GM12878 (cell line): ENCODE measurements at regions not wholly inside any gene's neighbourhood (a gene's known extent, or its start where the extent isn't known, plus 50 kb on each side); places are given as distances from the start of the nearest gene placed in this dataset.

Experiments used
- ATAC-seq: fragments of 200-7000 bp; cut with Tn5 transposase; 3 replicates; pipeline ENCODE4 v1.9.1; 2020; ENCODE audit warnings: mild to moderate bottlenecking, moderate library complexity
- BruUV-seq: library from RNA; stranded (reverse); fragments of 400-500 nt; replicated peaks from 2 replicates; lab custom pipeline; 2021; lab: Mats Ljungman, UMichigan
- CTCF ChIA-PET: fragments of 300-600 bp; sonication (Branson Sonifier 250); formaldehyde crosslinking; extraction: SDS; loops from one replicate; lab custom pipeline; 2021; ENCODE audit warnings: inconsistent platforms; lab: Yijun Ruan, JAX
- POLR2A ChIA-PET: fragments of 350-600 bp; formaldehyde crosslinking; extraction: SDS; loops from one replicate; lab custom pipeline; 2021; ENCODE audit warnings: inconsistent platforms; lab: Charles Lee
- RAD21 ChIA-PET: fragments of 300-600 bp; sonication (Branson Sonifier 250); formaldehyde crosslinking; loops from one replicate; lab custom pipeline; 2023; ENCODE audit warnings: antibody characterized with exemption; ENCODE audit not compliant: unreplicated experiment; lab: Charles Lee
- SMC1A ChIA-PET: fragments of 300-600 bp; sonication (Branson Sonifier 250); formaldehyde crosslinking; loops from one replicate; lab custom pipeline; 2023; ENCODE audit not compliant: unreplicated experiment, uncharacterized antibody; lab: Charles Lee
- DNase-seq: peaks from one replicate; pipeline ENCODE4 v3.0.0-alpha.2; 2011; ENCODE audit warnings: low read depth, low spot score
- FAIRE-seq: peaks from 3 replicates; lab custom pipeline; 2011; peaks lifted over from hg19 to GRCh38; lab: Jason Lieb, UNC
- H2AFZ ChIP-seq: 2 replicates; pipeline ENCODE4 v1.6.0; 2011; ENCODE audit warnings: low read depth, low read length, control low read depth; ENCODE audit not compliant: control insufficient read depth
- H3K27ac ChIP-seq: 2 replicates; pipeline ENCODE4 v1.5.1; 2011; ENCODE audit warnings: control low read depth; ENCODE audit not compliant: control insufficient read depth, insufficient read depth
- H3K27me3 ChIP-seq, 2 experiments: replicated peaks in 1 of 2; 2 replicates each; pipeline versions ENCODE4 v1.6.0 to v1.6.1; 2011; ENCODE audit warnings: low read length in 1 of 2; ENCODE audit not compliant: control insufficient read depth in 2 of 2, insufficient read depth in 2 of 2
- H3K36me3 ChIP-seq, 2 experiments: 2 replicates each; pipeline ENCODE4 v1.5.1; 2011; ENCODE audit warnings: low read length in 1 of 2; ENCODE audit not compliant: control insufficient read depth in 2 of 2, insufficient read depth in 2 of 2
- H3K4me1 ChIP-seq: 2 replicates; pipeline ENCODE4 v1.6.1; 2011; ENCODE audit warnings: mild to moderate bottlenecking, low read length, moderate library complexity, mixed read lengths; ENCODE audit not compliant: control insufficient read depth, insufficient read depth
- H3K4me2 ChIP-seq: 2 replicates; pipeline ENCODE4 v1.6.0; 2011; ENCODE audit warnings: control low read depth; ENCODE audit not compliant: control insufficient read depth, insufficient read depth
- H3K4me3 ChIP-seq: fragments of 200-600 bp; sonication (generic); 2 replicates; pipeline ENCODE4 v1.5.1; 2016
- H3K79me2 ChIP-seq: 2 replicates; pipeline ENCODE4 v1.6.0; 2011; ENCODE audit warnings: low read length; ENCODE audit not compliant: control insufficient read depth, insufficient read depth
- H3K9ac ChIP-seq: 2 replicates; pipeline ENCODE4 v1.8.0; 2011; ENCODE audit warnings: low read length, control low read depth, mixed read lengths; ENCODE audit not compliant: control insufficient read depth, insufficient read depth
- H3K9me3 ChIP-seq: replicated peaks from 3 replicates; pipeline ENCODE4 v1.5.1; 2011; ENCODE audit warnings: mild to moderate bottlenecking, low read length; ENCODE audit not compliant: control insufficient read depth, insufficient read depth
- H4K20me1 ChIP-seq: 2 replicates; pipeline ENCODE4 v1.6.0; 2011; ENCODE audit not compliant: control insufficient read depth, insufficient read depth
- ATF7 ChIP-seq: fragments of 450-650 bp; IDR thresholded peaks from 2 replicates; pipeline ENCODE4 v1.6.1; 2016; ENCODE audit warnings: low read depth, mild to moderate bottlenecking
- BMI1 ChIP-seq: fragments of 450-650 bp; IDR thresholded peaks from 2 replicates; pipeline ENCODE4 v1.6.1; 2016; ENCODE audit warnings: mild to moderate bottlenecking, moderate library complexity, borderline replicate concordance
- CHD2 ChIP-seq: IDR thresholded peaks from 2 replicates; pipeline ENCODE4 v1.6.1; 2011; ENCODE audit warnings: low read depth, low read length, improper control_type of control experiment, borderline replicate concordance
- FOXK2 ChIP-seq: fragments of 450-650 bp; IDR thresholded peaks from 2 replicates; pipeline ENCODE4 v1.6.1; 2017; ENCODE audit warnings: mild to moderate bottlenecking, moderate library complexity
- IKZF2 ChIP-seq, 2 experiments: fragments of 450-650 bp; IDR thresholded peaks; 2 replicates each; pipeline ENCODE4 v1.6.1; 2017; ENCODE audit warnings: mild to moderate bottlenecking in 2 of 2, moderate library complexity in 2 of 2
- MEF2A ChIP-seq: IDR thresholded peaks from 2 replicates; pipeline ENCODE4 v1.6.1; 2011; ENCODE audit warnings: low read depth, mild to moderate bottlenecking, low read length, moderate library complexity; ENCODE audit not compliant: insufficient read depth
- MXI1 ChIP-seq: fragments of 150-350 bp; IDR thresholded peaks from 2 replicates; pipeline ENCODE4 v1.6.1; 2011; ENCODE audit warnings: low read depth, mild to moderate bottlenecking, inconsistent platforms, low read length, improper control_type of control experiment
- PML ChIP-seq: IDR thresholded peaks from 2 replicates; pipeline ENCODE4 v1.6.1; 2012; ENCODE audit warnings: low read length, inconsistent platforms
- RCOR1 ChIP-seq: conservative IDR thresholded peaks from 2 replicates; pipeline ENCODE4 v1.6.1; 2012; ENCODE audit warnings: low read depth, low read length, improper control_type of control experiment
- SREBF1 ChIP-seq: IDR thresholded peaks from 2 replicates; pipeline ENCODE4 v1.6.1; 2012; ENCODE audit warnings: mild to moderate bottlenecking, low read length
- STAT1 ChIP-seq: fragments of 450-650 bp; conservative IDR thresholded peaks from 2 replicates; pipeline ENCODE4 v1.6.1; 2014; ENCODE audit warnings: antibody characterized with exemption, mild to moderate bottlenecking
- WRNIP1 ChIP-seq: IDR thresholded peaks from 2 replicates; pipeline ENCODE4 v1.6.1; 2011; ENCODE audit warnings: low read depth, low read length, improper control_type of control experiment, borderline replicate concordance
- YBX1 ChIP-seq: fragments of 450-650 bp; IDR thresholded peaks from 2 replicates; pipeline ENCODE4 v1.6.1; 2016; ENCODE audit warnings: antibody characterized with exemption
- ZSCAN29 ChIP-seq: fragments of 450-650 bp; IDR thresholded peaks from 2 replicates; pipeline ENCODE4 v1.6.1; 2017; ENCODE audit warnings: mild to moderate bottlenecking, moderate library complexity
- WGBS: methylation state at CpG from one replicate; pipeline ENCODE4 v1.1.6; 2016; ENCODE audit warnings: low lambda C conversion rate; ENCODE audit not compliant: insufficient replicate concordance, insufficient coverage; ENCODE audit errors: missing lambda C conversion rate; 5-methylcytosine and 5-hydroxymethylcytosine counted together
- in situ Hi-C: fragments of 300-500 bp; cut with MboI; formaldehyde crosslinking; loops from 9 replicates; pipeline ENCODE4 v1.14.3; 2018; ENCODE audit warnings: mixed read lengths
- intact Hi-C: fragments of 100-400 bp; cut with micrococcal nuclease; formaldehyde crosslinking; loops from one replicate; pipeline ENCODE4 v1.14.2; 2022; ENCODE audit not compliant: unreplicated experiment
- TF ChIP-seq, protein P1 (sequence below): fragments of 450-650 bp; IDR thresholded peaks from 2 replicates; pipeline ENCODE4 v1.6.1; 2017; ENCODE audit warnings: antibody characterized with exemption, mild to moderate bottlenecking, moderate library complexity
- TF ChIP-seq, protein P2 (sequence below): fragments of 450-650 bp; IDR thresholded peaks from 2 replicates; pipeline ENCODE4 v1.6.1; 2017; ENCODE audit warnings: mild to moderate bottlenecking, moderate library complexity

DNA sequence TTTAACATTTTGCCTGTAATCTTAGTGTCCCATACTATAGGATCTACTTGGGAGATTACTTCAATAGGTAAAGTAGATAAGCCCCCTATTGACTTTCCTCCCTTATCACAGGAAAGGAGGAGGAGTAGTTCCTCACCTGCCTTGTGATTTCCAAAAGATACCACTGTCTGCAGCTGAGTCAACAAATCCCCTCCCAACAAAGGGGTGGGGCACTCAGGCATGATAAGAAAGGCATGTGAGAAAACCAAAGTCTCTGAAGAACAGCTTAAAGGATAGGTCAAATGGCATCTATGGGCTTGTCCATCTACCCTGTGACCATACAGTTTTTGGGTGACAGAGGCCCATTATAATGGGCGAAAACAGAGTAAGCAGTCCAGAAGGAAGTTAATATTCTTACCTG is 71.3 kb upstream of the WNT7A start:
- no peaks in the 10 kb centered on the region for H3K9me3 ChIP-seq
- ChIA-PET CTCF (interaction anchor here (1.0 kb wide), 1 partner anchor 14 kb away, joined by 4 read pairs; no protein-coding TSS in a partner anchor), SMC1A (no interaction called here), POLR2A (no interaction called here)
- H3K27me3 ChIP-seq, result no peaks in the 10 kb centered on the region; a peak in 1 of 4 replicates
- intact Hi-C loops, result no loop called here
- ATAC-seq (no peak), DNase-seq (no peak)
- no peak overlapping the region for H3K4me3 ChIP-seq
- no peaks in the 10 kb centered on the region for H3K36me3 ChIP-seq
- no peaks in the 10 kb centered on the region for H3K79me2 ChIP-seq
- no peak overlapping the region for H3K27ac ChIP-seq
- 0% methylated on average over 1 of the region's 1 CpG for WGBS
- H2AFZ ChIP-seq, result no peak overlapping the region
- TF ChIP-seq IKZF2 (IDR thresholded peaks at IDR 0.05), result no peak
- TF ChIP-seq MEF2A, result no peak
- no peak for TF ChIP-seq FOXK2
- no peak for TF ChIP-seq WRNIP1
- TF ChIP-seq BMI1, result no peak
- TF ChIP-seq ZSCAN29, result no peak
- TF ChIP-seq, protein P1, sequence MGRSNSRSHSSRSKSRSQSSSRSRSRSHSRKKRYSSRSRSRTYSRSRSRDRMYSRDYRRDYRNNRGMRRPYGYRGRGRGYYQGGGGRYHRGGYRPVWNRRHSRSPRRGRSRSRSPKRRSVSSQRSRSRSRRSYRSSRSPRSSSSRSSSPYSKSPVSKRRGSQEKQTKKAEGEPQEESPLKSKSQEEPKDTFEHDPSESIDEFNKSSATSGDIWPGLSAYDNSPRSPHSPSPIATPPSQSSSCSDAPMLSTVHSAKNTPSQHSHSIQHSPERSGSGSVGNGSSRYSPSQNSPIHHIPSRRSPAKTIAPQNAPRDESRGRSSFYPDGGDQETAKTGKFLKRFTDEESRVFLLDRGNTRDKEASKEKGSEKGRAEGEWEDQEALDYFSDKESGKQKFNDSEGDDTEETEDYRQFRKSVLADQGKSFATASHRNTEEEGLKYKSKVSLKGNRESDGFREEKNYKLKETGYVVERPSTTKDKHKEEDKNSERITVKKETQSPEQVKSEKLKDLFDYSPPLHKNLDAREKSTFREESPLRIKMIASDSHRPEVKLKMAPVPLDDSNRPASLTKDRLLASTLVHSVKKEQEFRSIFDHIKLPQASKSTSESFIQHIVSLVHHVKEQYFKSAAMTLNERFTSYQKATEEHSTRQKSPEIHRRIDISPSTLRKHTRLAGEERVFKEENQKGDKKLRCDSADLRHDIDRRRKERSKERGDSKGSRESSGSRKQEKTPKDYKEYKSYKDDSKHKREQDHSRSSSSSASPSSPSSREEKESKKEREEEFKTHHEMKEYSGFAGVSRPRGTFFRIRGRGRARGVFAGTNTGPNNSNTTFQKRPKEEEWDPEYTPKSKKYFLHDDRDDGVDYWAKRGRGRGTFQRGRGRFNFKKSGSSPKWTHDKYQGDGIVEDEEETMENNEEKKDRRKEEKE, result no peak
- no peak for TF ChIP-seq MXI1
- TF ChIP-seq, protein P2, sequence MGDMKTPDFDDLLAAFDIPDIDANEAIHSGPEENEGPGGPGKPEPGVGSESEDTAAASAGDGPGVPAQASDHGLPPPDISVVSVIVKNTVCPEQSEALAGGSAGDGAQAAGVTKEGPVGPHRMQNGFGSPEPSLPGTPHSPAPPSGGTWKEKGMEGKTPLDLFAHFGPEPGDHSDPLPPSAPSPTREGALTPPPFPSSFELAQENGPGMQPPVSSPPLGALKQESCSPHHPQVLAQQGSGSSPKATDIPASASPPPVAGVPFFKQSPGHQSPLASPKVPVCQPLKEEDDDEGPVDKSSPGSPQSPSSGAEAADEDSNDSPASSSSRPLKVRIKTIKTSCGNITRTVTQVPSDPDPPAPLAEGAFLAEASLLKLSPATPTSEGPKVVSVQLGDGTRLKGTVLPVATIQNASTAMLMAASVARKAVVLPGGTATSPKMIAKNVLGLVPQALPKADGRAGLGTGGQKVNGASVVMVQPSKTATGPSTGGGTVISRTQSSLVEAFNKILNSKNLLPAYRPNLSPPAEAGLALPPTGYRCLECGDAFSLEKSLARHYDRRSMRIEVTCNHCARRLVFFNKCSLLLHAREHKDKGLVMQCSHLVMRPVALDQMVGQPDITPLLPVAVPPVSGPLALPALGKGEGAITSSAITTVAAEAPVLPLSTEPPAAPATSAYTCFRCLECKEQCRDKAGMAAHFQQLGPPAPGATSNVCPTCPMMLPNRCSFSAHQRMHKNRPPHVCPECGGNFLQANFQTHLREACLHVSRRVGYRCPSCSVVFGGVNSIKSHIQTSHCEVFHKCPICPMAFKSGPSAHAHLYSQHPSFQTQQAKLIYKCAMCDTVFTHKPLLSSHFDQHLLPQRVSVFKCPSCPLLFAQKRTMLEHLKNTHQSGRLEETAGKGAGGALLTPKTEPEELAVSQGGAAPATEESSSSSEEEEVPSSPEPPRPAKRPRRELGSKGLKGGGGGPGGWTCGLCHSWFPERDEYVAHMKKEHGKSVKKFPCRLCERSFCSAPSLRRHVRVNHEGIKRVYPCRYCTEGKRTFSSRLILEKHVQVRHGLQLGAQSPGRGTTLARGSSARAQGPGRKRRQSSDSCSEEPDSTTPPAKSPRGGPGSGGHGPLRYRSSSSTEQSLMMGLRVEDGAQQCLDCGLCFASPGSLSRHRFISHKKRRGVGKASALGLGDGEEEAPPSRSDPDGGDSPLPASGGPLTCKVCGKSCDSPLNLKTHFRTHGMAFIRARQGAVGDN, result no peak
- no peak for TF ChIP-seq STAT1
- TF ChIP-seq SREBF1, result no peak
- no peak for TF ChIP-seq CHD2
- TF ChIP-seq ATF7, result no peak
- no peak for TF ChIP-seq YBX1
- TF ChIP-seq RCOR1, result no peak
- TF ChIP-seq PML, result no peak
- TF ChIP-seq, all 136 proteins: peak for 0
- H3K4me2 ChIP-seq, result no peak overlapping the region
- H3K4me1 ChIP-seq, result no peaks in the 10 kb centered on the region
- H4K20me1 ChIP-seq, result no peaks in the 10 kb centered on the region
- BruUV-seq, result no TSS peak
- RAD21 ChIA-PET, result no interaction called here
- no peak for FAIRE-seq
- H3K9ac ChIP-seq, result no peak overlapping the region
- in situ Hi-C loops, result no loop called here
